Mesenchymal stem cell (in vitro differentiated cells and primary cell): ENCODE measurements at regions not wholly inside any gene's neighbourhood (a gene's known extent, or its start where the extent isn't known, plus 50 kb on each side); places are given as distances from the start of the nearest gene placed in this dataset.

Experiments used
- DNase-seq: peaks from one replicate; pipeline ENCODE4 v3.0.0-alpha.2; 2013
- H2AFZ ChIP-seq: one replicate; pipeline ENCODE4 v1.6.1; 2013; ENCODE audit warnings: low read depth, mild to moderate bottlenecking, control low read depth, inconsistent platforms, low read length, moderate library complexity
- H2AK5ac ChIP-seq: 2 replicates; pipeline ENCODE4 v1.6.1; 2013; ENCODE audit warnings: low read length, moderate library complexity, mild to moderate bottlenecking, inconsistent platforms; ENCODE audit not compliant: severe bottlenecking
- H2BK120ac ChIP-seq: one replicate; pipeline ENCODE4 v1.6.1; 2013; ENCODE audit warnings: low read depth, mild to moderate bottlenecking, inconsistent platforms, low read length, moderate library complexity
- H2BK12ac ChIP-seq, 2 experiments: one replicate each; pipeline ENCODE4 v1.6.1; 2013; ENCODE audit warnings: inconsistent platforms in 2 of 2, low read length in 2 of 2, mild to moderate bottlenecking in 2 of 2, moderate library complexity in 2 of 2, control low read depth in 1 of 2
- H2BK15ac ChIP-seq: one replicate; pipeline ENCODE4 v1.6.1; 2013; ENCODE audit warnings: mild to moderate bottlenecking, low read depth, inconsistent platforms; ENCODE audit not compliant: poor library complexity, severe bottlenecking
- H2BK5ac ChIP-seq: 2 replicates; pipeline ENCODE4 v1.6.1; 2013; ENCODE audit warnings: low read depth, mild to moderate bottlenecking, low read length, control low read depth, inconsistent platforms; ENCODE audit not compliant: poor library complexity, severe bottlenecking
- H3K14ac ChIP-seq, 2 experiments: one replicate each; pipeline ENCODE4 v1.6.1; 2013; ENCODE audit warnings: inconsistent platforms in 2 of 2, low read length in 2 of 2, control low read depth in 1 of 2, mild to moderate bottlenecking in 1 of 2, moderate library complexity in 1 of 2
- H3K18ac ChIP-seq, 2 experiments: one replicate each; pipeline ENCODE4 v1.6.1; 2013; ENCODE audit warnings: inconsistent platforms in 2 of 2, low read length in 2 of 2, control low read depth in 1 of 2, low read depth in 1 of 2, mild to moderate bottlenecking in 1 of 2
- H3K23ac ChIP-seq, 2 experiments: one replicate each; pipeline ENCODE4 v1.6.1; 2013; ENCODE audit warnings: inconsistent platforms in 2 of 2, low read length in 2 of 2, mild to moderate bottlenecking in 2 of 2, moderate library complexity in 2 of 2, control low read depth in 1 of 2
- H3K27ac ChIP-seq: 2 replicates; pipeline ENCODE4 v1.5.1; 2013; ENCODE audit warnings: mild to moderate bottlenecking, moderate library complexity, low read length, control low read depth, inconsistent platforms; ENCODE audit not compliant: poor library complexity, severe bottlenecking
- H3K27me3 ChIP-seq, 2 experiments: 2 replicates each; pipeline versions ENCODE4 v1.6.1 to v1.7.0; 2013; ENCODE audit warnings: low read length in 2 of 2, mild to moderate bottlenecking in 2 of 2, moderate library complexity in 2 of 2, control low read depth in 1 of 2, inconsistent platforms in 1 of 2; ENCODE audit not compliant: control insufficient read depth in 1 of 2, insufficient read depth in 1 of 2
- H3K36me3 ChIP-seq, 2 experiments: 2 replicates each; pipeline versions ENCODE4 v1.6.1 to v1.7.0; 2013; ENCODE audit warnings: low read length in 2 of 2, control low read depth in 1 of 2, inconsistent platforms in 1 of 2, low read depth in 1 of 2, mild to moderate bottlenecking in 1 of 2; ENCODE audit not compliant: insufficient read depth in 2 of 2, control insufficient read depth in 1 of 2
- H3K4ac ChIP-seq, 2 experiments: one replicate each; pipeline ENCODE4 v1.6.1; 2013; ENCODE audit warnings: inconsistent platforms in 2 of 2, low read length in 2 of 2, mild to moderate bottlenecking in 2 of 2, moderate library complexity in 2 of 2, control low read depth in 1 of 2, low read depth in 1 of 2
- H3K4me1 ChIP-seq: 2 replicates; pipeline ENCODE4 v1.6.1; 2013; ENCODE audit warnings: low read depth, low read length, control low read depth; ENCODE audit not compliant: control insufficient read depth, insufficient read depth
- H3K4me2 ChIP-seq: 2 replicates; pipeline ENCODE4 v1.6.1; 2013; ENCODE audit warnings: low read length, mild to moderate bottlenecking, inconsistent platforms; ENCODE audit not compliant: poor library complexity, severe bottlenecking
- H3K4me3 ChIP-seq, 2 experiments: 2 replicates each; pipeline versions ENCODE4 v1.5.1 to v1.7.0; 2013; ENCODE audit warnings: low read length in 2 of 2, mild to moderate bottlenecking in 2 of 2, control low read depth in 1 of 2, low read depth in 1 of 2; ENCODE audit not compliant: insufficient read depth in 1 of 2
- H3K79me1 ChIP-seq: replicated peaks from 2 replicates; pipeline ENCODE4 v1.6.1; 2013; ENCODE audit warnings: mild to moderate bottlenecking, control low read depth, low read length, inconsistent platforms; ENCODE audit not compliant: poor library complexity, severe bottlenecking
- H3K9ac ChIP-seq: 2 replicates; pipeline ENCODE4 v1.7.0; 2013; ENCODE audit warnings: mild to moderate bottlenecking, low read length, moderate library complexity
- H3K9me3 ChIP-seq: 2 replicates; pipeline ENCODE4 v1.7.0; 2013; ENCODE audit warnings: mild to moderate bottlenecking, low read length; ENCODE audit not compliant: control insufficient read depth
- H4K8ac ChIP-seq: one replicate; pipeline ENCODE4 v1.6.1; 2013; ENCODE audit warnings: inconsistent platforms, mild to moderate bottlenecking, low read length, moderate library complexity
- H4K91ac ChIP-seq: one replicate; pipeline ENCODE4 v1.6.1; 2013; ENCODE audit warnings: mild to moderate bottlenecking, low read length, inconsistent platforms
- WGBS: methylation state at CpG from one replicate; pipeline ENCODE4 v1.1.7; 2013; ENCODE audit warnings: mixed read lengths; 5-methylcytosine and 5-hydroxymethylcytosine counted together

GRCh38 chr2:211159972-211160371 is 603.6 kb downstream of the CPS1 start:
- Histone ChIP-seq H3K9me3 (no peaks in the 10 kb centered on the region), H2BK12ac (no peak overlapping the region), H2BK15ac (no peak overlapping the region), H3K23ac (no peak overlapping the region), H2BK120ac (no peak overlapping the region), H3K27me3 (no peaks in the 10 kb centered on the region), H3K4ac (no peak overlapping the region), H2BK5ac (no peak overlapping the region), H3K36me3 (no peaks in the 10 kb centered on the region), H2AK5ac (no peak overlapping the region), H3K9ac (no peak overlapping the region), H3K79me1 (no peaks in the 10 kb centered on the region), H4K91ac (no peak overlapping the region), H3K4me2 (no peak overlapping the region), H3K27ac (no peak overlapping the region), H3K18ac (no peak overlapping the region), H3K4me1 (no peaks in the 10 kb centered on the region), H3K14ac (no peak overlapping the region), H3K4me3 (no peak overlapping the region), H2AFZ (no peak overlapping the region), H4K8ac (no peak overlapping the region)
- WGBS, result 78% methylated on average over 3 of the region's 7 CpGs
- DNase-seq, result no peak

GRCh38 chr2:211161236-211161635 is 604.8 kb downstream of the CPS1 start:
- Histone ChIP-seq H3K23ac (no peak overlapping the region), H3K4ac (no peak overlapping the region), H3K4me1 (no peaks in the 10 kb centered on the region), H3K27me3 (no peaks in the 10 kb centered on the region), H4K91ac (no peak overlapping the region), H2BK120ac (no peak overlapping the region), H3K4me3 (no peak overlapping the region), H3K14ac (no peak overlapping the region), H2AK5ac (no peak overlapping the region), H2BK5ac (no peak overlapping the region), H3K79me1 (no peaks in the 10 kb centered on the region), H3K4me2 (no peak overlapping the region), H4K8ac (no peak overlapping the region), H2BK15ac (no peak overlapping the region), H3K18ac (no peak overlapping the region), H2AFZ (no peak overlapping the region), H3K9me3 (no peaks in the 10 kb centered on the region), H3K27ac (no peak overlapping the region), H3K9ac (no peak overlapping the region), H3K36me3 (no peaks in the 10 kb centered on the region), H2BK12ac (no peak overlapping the region)
- WGBS, result 71% methylated on average over 5 of the region's 5 CpGs
- DNase-seq, result peak; percentile 27

GRCh38 chr2:211162911-211163310 is 606.5 kb downstream of the CPS1 start:
- WGBS, result 86% methylated on average over 2 of the region's 3 CpGs
- no peak overlapping the region for H3K14ac ChIP-seq
- H2BK5ac ChIP-seq, result no peak overlapping the region
- H3K27me3 ChIP-seq, result no peaks in the 10 kb centered on the region
- no peak overlapping the region for H3K23ac ChIP-seq
- no peak overlapping the region for H2BK12ac ChIP-seq
- DNase-seq, result no peak
- H2BK15ac ChIP-seq, result no peak overlapping the region
- H3K18ac ChIP-seq, result no peak overlapping the region
- H3K36me3 ChIP-seq, result no peaks in the 10 kb centered on the region
- H3K27ac ChIP-seq, result no peak overlapping the region
- no peaks in the 10 kb centered on the region for H3K79me1 ChIP-seq
- no peak overlapping the region for H4K91ac ChIP-seq
- no peak overlapping the region for H4K8ac ChIP-seq
- H3K4me2 ChIP-seq, result no peak overlapping the region
- no peak overlapping the region for H2BK120ac ChIP-seq
- H2AK5ac ChIP-seq, result no peak overlapping the region
- H3K9ac ChIP-seq, result no peak overlapping the region
- no peaks in the 10 kb centered on the region for H3K9me3 ChIP-seq
- H3K4me1 ChIP-seq, result no peaks in the 10 kb centered on the region
- no peak overlapping the region for H3K4me3 ChIP-seq
- no peak overlapping the region for H2AFZ ChIP-seq
- H3K4ac ChIP-seq, result no peak overlapping the region

GRCh38 chr2:211170843-211171242 is 614.4 kb downstream of the CPS1 start:
- Histone ChIP-seq H3K23ac (no peak overlapping the region), H2BK12ac (no peak overlapping the region), H4K91ac (no peak overlapping the region), H2BK15ac (no peak overlapping the region), H2BK5ac (no peak overlapping the region), H3K4ac (no peak overlapping the region), H3K36me3 (no peaks in the 10 kb centered on the region), H4K8ac (no peak overlapping the region), H3K4me3 (no peak overlapping the region), H3K9ac (no peak overlapping the region), H3K27me3 (no peaks in the 10 kb centered on the region), H3K9me3 (no peaks in the 10 kb centered on the region), H3K4me1 (no peaks in the 10 kb centered on the region), H3K79me1 (no peaks in the 10 kb centered on the region), H3K18ac (no peak overlapping the region), H2AFZ (no peak overlapping the region), H3K27ac (no peak overlapping the region), H3K4me2 (no peak overlapping the region), H2AK5ac (no peak overlapping the region), H2BK120ac (no peak overlapping the region), H3K14ac (no peak overlapping the region)
- WGBS, result 95% methylated on average over 2 of the region's 4 CpGs
- no peak for DNase-seq
